A204.1 (cell line): ENCODE measurements at regions not wholly inside any gene's neighbourhood (a gene's known extent, or its start where the extent isn't known, plus 50 kb on each side); places are given as distances from the start of the nearest gene placed in this dataset.

ENCODE experiments used
- FAIRE-seq: peaks from 2 replicates; lab custom pipeline; 2012; peaks lifted over from hg19 to GRCh38; lab: Jason Lieb, UNC

GRCh38 chr2:195606179-195606578, 50.8 kb upstream of the SLC39A10 start:
- FAIRE-seq, result no peak

GRCh38 chr2:195604706-195605105, 52.3 kb upstream of the SLC39A10 start:
- no peak for FAIRE-seq

- FAIRE-seq, result no peak
Observed at GRCh38 chr2:195603998-195604397, 53.0 kb upstream of the SLC39A10 start.

- no peak for FAIRE-seq
Observed at GRCh38 chr2:195603408-195603807, 53.6 kb upstream of the SLC39A10 start.

GRCh38 chr2:195602687-195603086, 54.3 kb upstream of the SLC39A10 start:
- FAIRE-seq, result no peak

- no peak for FAIRE-seq
Observed at GRCh38 chr2:195601361-195601760, 55.7 kb upstream of the SLC39A10 start.

GRCh38 chr2:195600778-195601177, 56.2 kb upstream of the SLC39A10 start:
- no peak for FAIRE-seq

- FAIRE-seq, result no peak
Observed at GRCh38 chr2:195596840-195597239, 60.2 kb upstream of the SLC39A10 start.

GRCh38 chr2:195595825-195596224, 61.2 kb upstream of the SLC39A10 start:
- no peak for FAIRE-seq

- no peak for FAIRE-seq
Observed at GRCh38 chr2:195594919-195595694, 61.9 kb upstream of the SLC39A10 start.

GRCh38 chr2:195594248-195594647, 62.8 kb upstream of the SLC39A10 start:
- FAIRE-seq, result no peak

GRCh38 chr2:195592105-195592504, 64.9 kb upstream of the SLC39A10 start:
- no peak for FAIRE-seq

GRCh38 chr2:195590861-195591205, 66.2 kb upstream of the SLC39A10 start:
- FAIRE-seq, result no peak

- FAIRE-seq, result no peak
Observed at GRCh38 chr2:195590199-195590860, 66.7 kb upstream of the SLC39A10 start.

GRCh38 chr2:195587966-195588365, 69.1 kb upstream of the SLC39A10 start:
- no peak for FAIRE-seq

GRCh38 chr2:195586062-195586714, 70.8 kb upstream of the SLC39A10 start:
- FAIRE-seq, result no peak

GRCh38 chr2:195582188-195582587, 74.8 kb upstream of the SLC39A10 start:
- FAIRE-seq, result no peak

- no peak for FAIRE-seq
Observed at GRCh38 chr2:195579776-195580555, 77.1 kb upstream of the SLC39A10 start.

- peak; percentile 3 for FAIRE-seq
Observed at GRCh38 chr2:195575879-195576401, 81.1 kb upstream of the SLC39A10 start.

- no peak for FAIRE-seq
Observed at GRCh38 chr2:195575016-195575415, 82.0 kb upstream of the SLC39A10 start.

- no peak for FAIRE-seq
Observed at GRCh38 chr2:195574312-195574711, 82.7 kb upstream of the SLC39A10 start.

- no peak for FAIRE-seq
Observed at GRCh38 chr2:195572895-195573683, 83.9 kb upstream of the SLC39A10 start.
